Nephron progenitor cell (in vitro differentiated cells): ENCODE measurements at regions not wholly inside any gene's neighbourhood (a gene's known extent, or its start where the extent isn't known, plus 50 kb on each side); places are given as distances from the start of the nearest gene placed in this dataset.

Experiments used
- DNase-seq: peaks from one replicate; pipeline ENCODE4 v3.0.0; 2021
- H3K27ac Mint-ChIP-seq: 2 replicates; pipeline ENCODE4 v1.8.0; 2021; ENCODE audit warnings: mild to moderate bottlenecking, moderate library complexity, mixed read lengths
- H3K27me3 Mint-ChIP-seq: 2 replicates; pipeline ENCODE4 v1.8.0; 2021; ENCODE audit warnings: mild to moderate bottlenecking, low read depth, mixed read lengths; ENCODE audit not compliant: poor library complexity
- H3K36me3 Mint-ChIP-seq: 2 replicates; pipeline ENCODE4 v1.8.0; 2021; ENCODE audit warnings: low read depth, mixed read lengths
- H3K4me1 Mint-ChIP-seq: 2 replicates; pipeline ENCODE4 v1.8.0; 2021; ENCODE audit warnings: mixed read lengths
- H3K4me3 Mint-ChIP-seq: 2 replicates; pipeline ENCODE4 v1.8.0; 2021; ENCODE audit warnings: mild to moderate bottlenecking, moderate library complexity, mixed read lengths
- H3K9me3 Mint-ChIP-seq: 2 replicates; pipeline ENCODE4 v1.8.0; 2021; ENCODE audit warnings: mild to moderate bottlenecking, moderate library complexity, mixed read lengths
- CTCF ChIP-seq: fragments of 200-600 bp; sonication (generic); IDR thresholded peaks from 2 replicates; pipeline ENCODE4 v1.5.0; 2021; ENCODE audit warnings: antibody characterized with exemption

- no peaks in the 10 kb centered on the region for H3K4me1 Mint-ChIP-seq
- peaks cover 23% of the 10 kb centered on the region for H3K9me3 Mint-ChIP-seq
- TF ChIP-seq CTCF, result no peak
- no peak overlapping the region for H3K4me3 Mint-ChIP-seq
- peaks cover 5% of the 10 kb centered on the region for H3K27me3 Mint-ChIP-seq
- no peak for DNase-seq
- H3K36me3 Mint-ChIP-seq, result no peaks in the 10 kb centered on the region
- no peak overlapping the region for H3K27ac Mint-ChIP-seq
Observed at GRCh38 chr6:156408655-156409054, 368.5 kb upstream of the ARID1B start.

GRCh38 chr6:156407334-156407733 is 369.8 kb upstream of the ARID1B start:
- Mint-ChIP-seq H3K4me1 (no peaks in the 10 kb centered on the region), H3K27me3 (peaks cover 4% of the 10 kb centered on the region), H3K36me3 (no peaks in the 10 kb centered on the region), H3K4me3 (no peak overlapping the region), H3K9me3 (peaks cover 15% of the 10 kb centered on the region), H3K27ac (no peak overlapping the region)
- no peak for DNase-seq
- TF ChIP-seq CTCF, result no peak

GRCh38 chr6:156406688-156407087 is 370.5 kb upstream of the ARID1B start:
- Mint-ChIP-seq H3K27me3 (peaks cover 4% of the 10 kb centered on the region), H3K4me1 (no peaks in the 10 kb centered on the region), H3K4me3 (no peak overlapping the region)

GRCh38 chr6:156406099-156406498 is 371.1 kb upstream of the ARID1B start:
- peaks cover 8% of the 10 kb centered on the region for H3K27me3 Mint-ChIP-seq
- no peak overlapping the region for H3K27ac Mint-ChIP-seq
- no peak for TF ChIP-seq CTCF
- DNase-seq, result no peak
- H3K9me3 Mint-ChIP-seq, result peaks cover 3% of the 10 kb centered on the region
- H3K36me3 Mint-ChIP-seq, result no peaks in the 10 kb centered on the region
- no peak overlapping the region for H3K4me3 Mint-ChIP-seq
- H3K4me1 Mint-ChIP-seq, result no peaks in the 10 kb centered on the region

More at GRCh38 chr6:156406688-156407087, 370.5 kb upstream of the ARID1B start:
- Mint-ChIP-seq H3K27ac (no peak overlapping the region), H3K36me3 (no peaks in the 10 kb centered on the region), H3K9me3 (peaks cover 9% of the 10 kb centered on the region)
- no peak for DNase-seq
- no peak for TF ChIP-seq CTCF

GRCh38 chr6:156402628-156403027 is 374.6 kb upstream of the ARID1B start:
- H3K36me3 Mint-ChIP-seq, result no peaks in the 10 kb centered on the region
- H3K9me3 Mint-ChIP-seq, result no peaks in the 10 kb centered on the region
- H3K27ac Mint-ChIP-seq, result no peak overlapping the region
- no peak for DNase-seq
- no peak for TF ChIP-seq CTCF
- H3K27me3 Mint-ChIP-seq, result peaks cover 37% of the 10 kb centered on the region
- H3K4me3 Mint-ChIP-seq, result no peak overlapping the region
- H3K4me1 Mint-ChIP-seq, result peaks cover 2% of the 10 kb centered on the region

GRCh38 chr6:156402227-156402626 is 375.0 kb upstream of the ARID1B start:
- Mint-ChIP-seq H3K4me1 (peaks cover 6% of the 10 kb centered on the region), H3K36me3 (no peaks in the 10 kb centered on the region), H3K27me3 (peaks cover 41% of the 10 kb centered on the region), H3K9me3 (no peaks in the 10 kb centered on the region), H3K27ac (no peak overlapping the region), H3K4me3 (no peak overlapping the region)
- DNase-seq, result no peak
- TF ChIP-seq CTCF, result no peak
